Erythroblast (primary cell): ENCODE measurements at regions not wholly inside any gene's neighbourhood (a gene's known extent, or its start where the extent isn't known, plus 50 kb on each side); places are given as distances from the start of the nearest gene placed in this dataset.

ENCODE experiments used
- DNase-seq, 2 experiments: peaks; one replicate each; lab custom pipeline; 2025; lab: John Stamatoyannopoulos, UW
- GATA1 ChIP-seq: IDR thresholded peaks from 2 replicates; pipeline ENCODE4 v1.6.1; 2011; ENCODE audit warnings: low read depth, mild to moderate bottlenecking, control low read depth, low read length, moderate library complexity
- POLR2A ChIP-seq: IDR thresholded peaks from 2 replicates; pipeline ENCODE4 v1.6.1; 2011; ENCODE audit warnings: mild to moderate bottlenecking, low read length

DNA sequence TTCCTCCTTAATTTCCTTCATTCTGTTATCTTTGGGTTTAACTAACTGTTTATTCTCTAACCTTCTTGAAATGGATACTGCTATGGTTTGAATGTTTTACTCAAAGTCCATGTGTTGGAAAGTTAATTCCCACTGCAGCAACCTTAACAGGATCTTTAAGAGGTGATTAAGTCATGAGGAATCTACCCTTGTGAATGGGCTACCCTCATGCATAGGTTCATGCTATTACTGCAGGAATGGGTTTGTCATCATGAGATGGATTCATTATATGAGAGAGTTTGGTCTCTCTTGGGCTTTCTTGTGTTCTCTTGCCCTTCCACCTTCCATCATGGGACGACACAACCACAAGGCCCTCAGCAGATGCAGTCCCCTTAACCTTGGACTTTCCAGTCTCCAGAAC, 516.9 kb downstream of the ADGRL2 start:
- TF ChIP-seq GATA1, result no peak
- no peak for TF ChIP-seq POLR2A
- no peak for DNase-seq

DNA sequence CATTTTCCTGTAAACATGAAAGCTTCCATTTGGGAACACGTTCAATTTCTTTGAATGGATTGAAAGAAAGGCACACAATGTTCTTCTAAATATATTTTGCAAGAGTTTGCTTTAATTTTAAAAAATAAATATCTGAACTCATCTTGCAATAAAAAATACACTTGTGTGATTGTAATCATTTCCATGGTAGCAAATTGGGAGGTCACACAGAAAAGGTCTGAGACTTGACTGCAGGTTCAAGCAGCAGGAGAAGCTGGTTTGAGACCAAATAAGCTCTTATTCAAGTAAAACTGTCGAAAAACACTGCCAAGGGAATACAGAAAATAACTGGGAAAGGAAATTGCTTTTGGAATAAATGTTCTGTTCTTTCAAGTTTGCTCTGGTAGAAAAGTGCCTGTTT, 498.9 kb downstream of the ADGRL2 start:
- no peak for DNase-seq
- TF ChIP-seq POLR2A, result no peak
- no peak for TF ChIP-seq GATA1

DNA sequence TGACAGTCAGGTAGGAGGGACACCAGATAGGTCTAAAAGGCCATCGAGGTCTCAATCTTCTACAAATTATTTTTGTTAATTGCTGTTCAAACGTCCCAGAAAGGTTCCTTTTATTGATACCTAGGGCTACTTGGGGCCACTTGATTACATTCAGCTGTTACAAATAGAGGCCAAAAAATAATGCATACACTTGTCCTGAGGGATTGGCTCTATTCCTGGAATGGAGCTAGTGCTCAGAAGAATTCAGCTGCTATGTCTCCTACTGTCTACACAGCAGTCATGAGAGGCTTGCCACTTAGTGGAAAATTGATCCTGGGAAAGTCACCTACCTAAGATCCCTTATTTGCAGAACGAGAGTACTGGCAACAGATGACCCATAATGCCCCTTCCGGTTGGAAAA, 498.3 kb downstream of the ADGRL2 start:
- DNase-seq, result no peak
- TF ChIP-seq POLR2A (no peak), GATA1 (no peak)

DNA sequence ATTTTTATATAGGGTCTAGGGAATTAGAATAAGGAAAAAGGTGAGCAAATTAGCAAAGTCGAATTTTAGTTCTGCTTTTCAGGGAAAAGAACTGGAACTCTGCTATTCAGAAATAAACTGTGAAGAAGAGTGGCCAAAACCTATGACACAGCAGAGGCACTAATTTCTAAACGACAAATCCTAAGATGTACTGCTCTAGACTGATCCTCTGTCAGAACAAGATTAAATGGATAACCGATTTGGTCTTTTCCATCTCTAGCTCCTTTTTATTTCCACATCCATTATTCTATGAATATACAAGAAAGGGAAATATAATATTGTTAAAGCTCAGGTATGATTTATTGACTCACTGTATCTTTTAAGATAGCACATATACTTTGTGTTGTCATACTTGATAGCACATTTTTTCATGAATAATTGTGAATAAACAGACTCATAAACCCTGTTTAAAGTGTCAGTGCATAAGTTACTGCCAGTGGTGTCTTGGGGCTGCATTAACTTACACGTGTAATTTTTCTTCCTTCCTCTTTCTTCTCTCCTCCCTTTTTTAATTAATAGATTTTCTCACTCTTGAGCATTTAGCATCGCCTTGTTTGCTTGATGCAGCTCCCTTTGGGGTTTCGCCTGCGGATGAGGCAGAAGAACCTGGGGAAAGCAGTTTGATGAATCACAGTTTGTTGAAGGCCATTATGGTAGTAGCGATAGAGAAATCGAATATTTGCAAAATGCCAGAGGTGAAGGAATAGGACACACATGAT, 496.6 kb downstream of the ADGRL2 start:
- TF ChIP-seq POLR2A (no peak), GATA1 (no peak)
- DNase-seq, result no peak

DNA sequence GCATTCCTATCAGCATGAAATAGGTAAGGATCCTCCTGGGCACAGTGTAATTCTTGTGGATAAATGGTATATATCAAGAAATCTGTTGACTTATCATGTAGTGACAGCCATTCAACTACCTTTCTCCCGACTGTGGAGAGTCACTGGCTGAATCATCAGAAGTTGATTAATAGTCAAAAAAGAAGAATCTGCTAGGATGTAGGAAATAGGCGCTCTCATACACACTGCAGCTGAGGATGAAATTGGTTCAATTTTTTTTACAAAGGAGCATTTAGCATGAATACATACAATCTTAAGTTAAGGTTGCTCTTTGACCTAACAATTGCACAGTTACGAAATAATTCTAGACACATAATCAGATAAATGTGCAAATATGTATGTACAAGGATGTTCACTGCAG, 486.8 kb downstream of the ADGRL2 start:
- DNase-seq, result no peak
- no peak for TF ChIP-seq GATA1
- no peak for TF ChIP-seq POLR2A

DNA sequence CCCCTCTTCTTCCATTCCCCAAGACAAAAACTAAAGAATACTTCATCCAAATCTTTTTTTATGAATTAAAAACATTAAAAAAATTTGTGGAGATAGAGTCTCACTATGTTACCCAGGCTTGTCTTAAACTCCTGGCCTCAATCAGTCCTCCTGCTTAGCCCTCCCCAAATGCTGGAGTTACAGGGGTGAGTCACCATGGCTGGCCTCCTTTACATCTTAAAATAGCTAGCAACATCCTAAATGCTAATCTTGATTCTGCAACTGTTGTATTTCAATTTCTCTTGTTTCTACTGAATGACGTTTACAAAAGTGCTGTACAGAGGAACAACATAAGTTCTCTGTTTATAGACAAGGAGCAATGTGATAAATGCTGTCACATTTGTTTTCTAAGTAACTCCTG, 483.5 kb downstream of the ADGRL2 start:
- no peak for DNase-seq

DNA sequence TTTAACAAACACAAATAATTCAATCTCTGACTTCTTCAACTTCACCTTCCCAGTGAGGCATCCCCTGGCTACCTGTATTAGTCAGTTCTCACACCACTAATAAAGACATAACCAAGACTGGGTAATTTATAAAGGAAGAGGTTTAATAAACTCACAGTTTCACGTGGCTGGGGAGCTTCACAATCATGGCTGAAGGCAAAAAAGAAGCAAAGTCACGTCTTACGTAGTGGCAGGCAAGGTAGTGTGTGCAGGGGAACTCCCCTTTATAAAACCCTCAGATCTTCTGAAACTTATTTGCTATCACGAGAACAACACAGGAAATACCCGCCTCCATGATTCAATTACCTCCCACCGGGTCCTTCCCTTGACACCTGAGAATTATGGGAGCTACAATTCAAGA, 478.5 kb downstream of the ADGRL2 start:
- no peak for TF ChIP-seq POLR2A
- TF ChIP-seq GATA1, result no peak
- DNase-seq, result no peak

More for the DNA sequence above, 483.5 kb downstream of the ADGRL2 start:
- no peak for TF ChIP-seq POLR2A
- no peak for TF ChIP-seq GATA1

DNA sequence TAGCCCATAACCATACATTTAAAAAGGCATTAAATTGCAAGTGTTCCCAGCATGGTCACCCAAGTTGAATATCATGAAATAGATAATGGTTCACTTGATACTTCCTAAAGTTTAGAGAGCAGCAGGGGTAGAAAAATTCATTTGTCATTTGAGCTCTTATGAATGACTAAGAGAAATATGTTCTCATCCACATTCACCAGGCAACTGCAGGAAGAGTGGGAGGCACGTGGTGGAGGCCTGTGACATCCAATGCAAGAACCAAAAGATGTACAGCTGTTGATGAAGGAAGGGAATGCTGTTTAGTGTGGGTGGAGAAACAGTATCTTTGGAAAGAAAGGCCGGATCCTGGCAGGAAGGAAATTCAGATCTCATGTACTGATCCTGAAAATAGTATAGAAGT, 473.1 kb downstream of the ADGRL2 start:
- DNase-seq, result no peak
- TF ChIP-seq GATA1, result no peak
- no peak for TF ChIP-seq POLR2A

DNA sequence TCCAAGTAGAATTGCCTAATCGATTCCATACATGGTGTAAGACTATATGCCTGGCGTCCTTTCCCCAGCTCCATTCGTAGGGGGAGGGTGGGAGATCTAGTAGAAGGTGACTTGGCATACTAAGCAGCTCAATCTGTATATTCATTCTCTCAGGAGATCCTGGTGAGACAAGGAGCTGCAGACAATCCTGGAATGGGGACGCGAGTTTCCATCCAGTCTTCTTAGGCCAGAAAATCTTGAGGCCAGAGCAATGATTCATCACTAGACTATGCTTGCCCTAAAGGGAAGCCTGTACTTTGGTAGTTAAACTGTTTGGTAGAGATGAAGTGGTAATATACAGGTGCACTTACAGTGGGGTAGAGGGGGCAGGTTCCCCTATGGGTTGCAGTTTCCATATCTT, 468.7 kb downstream of the ADGRL2 start:
- DNase-seq, result no peak
- no peak for TF ChIP-seq GATA1
- no peak for TF ChIP-seq POLR2A

DNA sequence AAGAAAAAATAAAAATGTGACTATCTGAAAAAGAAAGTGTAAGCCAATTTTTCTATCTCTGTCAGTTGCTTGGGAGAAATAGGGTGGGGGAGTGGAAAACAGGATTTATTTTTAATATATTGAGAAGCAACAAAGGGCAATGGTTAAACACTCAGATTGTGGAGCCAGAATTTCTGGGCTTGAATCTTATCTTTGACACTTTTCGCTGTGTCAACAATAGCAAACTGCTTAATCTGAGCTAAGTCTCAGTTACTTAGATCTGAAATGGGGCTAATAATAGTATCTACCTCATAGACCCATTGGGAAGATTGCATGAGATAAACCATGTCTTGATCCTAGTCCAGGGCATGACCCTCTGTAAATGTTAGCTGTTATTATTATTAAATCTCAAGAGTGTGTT, 468.1 kb downstream of the ADGRL2 start:
- DNase-seq, result no peak
- TF ChIP-seq GATA1 (no peak), POLR2A (no peak)

DNA sequence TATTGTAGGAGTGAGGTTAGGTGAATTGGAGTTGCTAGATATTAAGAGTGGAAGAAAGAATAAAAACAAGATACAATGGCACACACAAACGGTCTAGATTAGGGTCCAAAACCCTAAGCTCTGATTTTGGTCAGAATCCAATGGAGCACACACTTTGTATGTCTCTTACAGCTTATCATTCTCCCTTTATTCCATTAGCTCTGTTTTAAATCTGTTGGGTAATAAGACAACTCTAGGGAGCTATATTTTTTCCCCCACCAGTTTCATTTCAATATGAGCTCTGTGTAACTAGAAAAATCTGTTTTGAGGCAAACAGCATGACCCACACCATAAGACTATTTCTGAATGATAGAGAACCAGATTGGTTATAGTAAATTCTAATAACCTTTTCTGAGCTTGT, 465.6 kb downstream of the ADGRL2 start:
- DNase-seq, result no peak
- TF ChIP-seq GATA1, result no peak
- TF ChIP-seq POLR2A, result no peak

DNA sequence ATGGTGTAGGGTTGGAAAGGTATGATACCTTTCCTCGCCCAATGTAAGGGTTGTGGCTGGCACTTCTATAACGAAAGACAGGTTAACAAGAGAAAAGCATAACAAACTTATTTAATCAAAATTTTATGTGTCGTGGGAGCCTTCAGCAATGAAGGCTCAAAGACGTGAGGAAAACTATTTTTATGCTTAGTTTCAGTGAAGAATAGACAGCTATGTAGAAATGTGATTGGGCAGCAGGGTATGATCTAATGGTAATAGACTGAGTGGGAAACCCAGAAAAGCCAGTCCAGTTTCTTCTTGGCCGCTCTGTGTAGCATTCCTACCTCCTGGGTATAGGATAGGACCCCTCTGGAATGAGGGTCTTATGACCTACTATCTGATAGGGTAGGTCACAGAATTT, 464.7 kb downstream of the ADGRL2 start:
- DNase-seq, result no peak
- TF ChIP-seq GATA1, result no peak
- no peak for TF ChIP-seq POLR2A

DNA sequence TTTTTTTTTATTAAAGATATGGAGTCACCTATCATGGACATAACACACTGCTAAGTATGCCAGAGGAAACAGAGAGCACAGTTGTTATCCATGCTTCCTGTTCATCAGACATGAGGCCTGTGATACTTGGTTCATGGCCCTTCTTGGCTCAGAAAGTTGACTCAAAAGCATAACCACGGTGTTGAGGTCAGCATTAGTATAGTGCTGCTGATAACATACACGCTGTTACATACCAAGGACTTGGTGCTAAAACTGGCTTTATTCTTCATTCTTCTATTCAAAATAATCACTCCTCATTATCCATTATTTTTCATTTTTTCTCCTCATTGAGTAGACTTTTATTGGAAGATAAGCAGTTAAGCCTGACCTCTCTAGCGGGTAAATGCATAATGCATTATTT, 464.1 kb downstream of the ADGRL2 start:
- no peak for DNase-seq
- TF ChIP-seq GATA1, result no peak
- TF ChIP-seq POLR2A, result no peak

DNA sequence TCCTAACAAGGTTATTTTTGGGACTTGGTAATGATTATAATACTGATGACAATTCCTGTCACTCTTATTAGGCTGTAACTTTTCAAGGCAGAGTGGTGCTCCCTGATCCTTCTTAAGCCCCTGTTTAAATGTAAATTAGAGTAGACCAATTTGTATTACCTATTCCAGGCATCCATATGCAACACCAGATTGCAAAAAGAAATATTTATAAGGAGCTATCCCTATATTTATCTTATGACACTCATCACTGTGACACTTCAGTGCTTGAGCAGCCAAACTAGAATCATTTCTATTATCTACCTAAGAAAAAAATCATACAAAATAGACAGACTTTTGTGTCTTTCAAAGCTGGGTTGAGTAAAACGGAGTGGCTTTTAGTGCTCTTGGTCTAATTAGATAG, 462.7 kb downstream of the ADGRL2 start:
- TF ChIP-seq GATA1, result no peak
- no peak for TF ChIP-seq POLR2A

DNA sequence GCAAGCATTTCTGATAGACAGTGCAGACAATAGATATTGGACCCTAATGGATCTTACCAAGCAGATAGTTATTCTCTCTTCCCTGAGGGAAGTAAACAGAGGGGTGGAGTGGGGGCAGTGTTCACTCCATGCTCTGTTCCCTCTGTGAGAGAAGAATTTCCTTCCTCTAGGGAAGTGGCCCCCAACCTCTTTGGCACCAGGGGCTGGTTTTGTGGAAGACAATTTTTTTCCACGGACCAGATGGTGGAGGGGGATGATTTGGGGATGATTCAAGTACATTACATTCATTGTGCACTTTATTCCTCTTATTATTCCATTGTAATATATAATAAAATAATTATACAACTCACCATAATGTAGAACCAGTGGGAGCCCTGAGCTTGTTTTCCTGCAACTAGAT, 459.9 kb downstream of the ADGRL2 start:
- no peak for DNase-seq
- TF ChIP-seq POLR2A (no peak), GATA1 (no peak)

More for the DNA sequence above, 462.7 kb downstream of the ADGRL2 start:
- no peak for DNase-seq
